ENCODE measurements at regions not wholly inside any gene's neighbourhood (a gene's known extent, or its start where the extent isn't known, plus 50 kb on each side); places are given as distances from the start of the nearest gene placed in this dataset.

- DNase-seq (ENCODE audit: low spot score, unreplicated experiment), result no peak
- no peak for TF ChIP-seq CTCF (IDR thresholded peaks at IDR 0.05; ENCODE audit: unreplicated experiment)
- no peak overlapping the region for H3K27ac Mint-ChIP-seq
- no peaks in the 10 kb centered on the region for H3K9me3 Mint-ChIP-seq (ENCODE audit: low read depth)
- no peaks in the 10 kb centered on the region for H3K27me3 Mint-ChIP-seq
- H3K4me1 Mint-ChIP-seq (ENCODE audit: low read depth), result no peaks in the 10 kb centered on the region
- H3K36me3 Mint-ChIP-seq (ENCODE audit: insufficient read depth), result no peaks in the 10 kb centered on the region
- H3K4me3 Mint-ChIP-seq (ENCODE audit: low read depth), result no peak overlapping the region
Observed at GRCh38 chr11:81756864-81757595, 976.6 kb downstream of the FAM181B start.

GRCh38 chr11:81749245-81749644 is 984.4 kb downstream of the FAM181B start:
- H3K4me3 Mint-ChIP-seq (ENCODE audit: low read depth), result no peak overlapping the region
- no peak for DNase-seq (ENCODE audit: low spot score, unreplicated experiment)
- H3K9me3 Mint-ChIP-seq (ENCODE audit: low read depth), result no peaks in the 10 kb centered on the region
- no peak for TF ChIP-seq CTCF (IDR thresholded peaks at IDR 0.05; ENCODE audit: unreplicated experiment)
- no peaks in the 10 kb centered on the region for H3K4me1 Mint-ChIP-seq (ENCODE audit: low read depth)
- H3K27me3 Mint-ChIP-seq, result no peaks in the 10 kb centered on the region
- H3K27ac Mint-ChIP-seq, result no peak overlapping the region
- no peaks in the 10 kb centered on the region for H3K36me3 Mint-ChIP-seq (ENCODE audit: insufficient read depth)

GRCh38 chr11:81744336-81745116 is 989.1 kb downstream of the FAM181B start:
- TF ChIP-seq CTCF (IDR thresholded peaks at IDR 0.05; ENCODE audit: unreplicated experiment), result no peak
- no peak for DNase-seq (ENCODE audit: low spot score, unreplicated experiment)
- Mint-ChIP-seq H3K4me3 (ENCODE audit: low read depth) (no peak overlapping the region), H3K4me1 (ENCODE audit: low read depth) (peaks cover 5% of the 10 kb centered on the region), H3K27me3 (no peaks in the 10 kb centered on the region), H3K27ac (no peak overlapping the region), H3K36me3 (ENCODE audit: insufficient read depth) (no peaks in the 10 kb centered on the region), H3K9me3 (ENCODE audit: low read depth) (no peaks in the 10 kb centered on the region)

GRCh38 chr11:81725701-81726100 is 1008.0 kb downstream of the FAM181B start:
- no peak overlapping the region for H3K27ac Mint-ChIP-seq

More at GRCh38 chr11:81725701-81726100, 1008.0 kb downstream of the FAM181B start:
- Mint-ChIP-seq H3K4me1 (ENCODE audit: low read depth) (no peaks in the 10 kb centered on the region), H3K9me3 (ENCODE audit: low read depth) (peaks cover 15% of the 10 kb centered on the region), H3K36me3 (ENCODE audit: insufficient read depth) (no peaks in the 10 kb centered on the region), H3K4me3 (ENCODE audit: low read depth) (no peak overlapping the region), H3K27me3 (no peaks in the 10 kb centered on the region)
- TF ChIP-seq CTCF (IDR thresholded peaks at IDR 0.05; ENCODE audit: unreplicated experiment), result no peak
- no peak for DNase-seq (ENCODE audit: low spot score, unreplicated experiment)

Data from progenitor cell of endocrine pancreas (in vitro differentiated cells).